Activated CD4-positive, alpha-beta memory T cell treated with anti-CD3 and anti-CD28 coated beads, Interleukin-2, amount 10 ng/mL, durations not matched to agents 7 days and 5 days (primary cell): ENCODE measurements at regions not wholly inside any gene's neighbourhood (a gene's known extent, or its start where the extent isn't known, plus 50 kb on each side); places are given as distances from the start of the nearest gene placed in this dataset.

Source experiments
- CTCF ChIA-PET: fragments of 350-600 bp; sonication (Branson Sonifier 250); formaldehyde crosslinking; loops from one replicate; lab custom pipeline; 2021; ENCODE audit warnings: antibody characterized with exemption, inconsistent platforms; lab: Charles Lee
- POLR2A ChIA-PET: fragments of 350-600 bp; sonication (Branson Sonifier 250); formaldehyde crosslinking; loops from one replicate; lab custom pipeline; 2021; ENCODE audit warnings: antibody characterized with exemption; lab: Charles Lee
- DNase-seq: peaks from one replicate; pipeline ENCODE4 v3.0.0-alpha.2; 2020
- H3K27ac Mint-ChIP-seq: one replicate; pipeline ENCODE4 v1.8.0; 2021; ENCODE audit warnings: mild to moderate bottlenecking, mixed read lengths
- H3K27me3 Mint-ChIP-seq: one replicate; pipeline ENCODE4 v1.8.0; 2021; ENCODE audit warnings: mixed read lengths
- H3K36me3 Mint-ChIP-seq: one replicate; pipeline ENCODE4 v1.8.0; 2021; ENCODE audit warnings: low read depth, mixed read lengths
- H3K4me1 Mint-ChIP-seq: one replicate; pipeline ENCODE4 v1.8.0; 2021; ENCODE audit warnings: mixed read lengths
- H3K4me3 Mint-ChIP-seq: one replicate; pipeline ENCODE4 v1.8.0; 2021; ENCODE audit warnings: mild to moderate bottlenecking, mixed read lengths
- H3K9me3 Mint-ChIP-seq: one replicate; pipeline ENCODE4 v1.8.0; 2021; ENCODE audit warnings: mixed read lengths

- CTCF ChIA-PET, result no interaction called here
- Mint-ChIP-seq H3K36me3 (no peaks in the 10 kb centered on the region), H3K4me1 (no peaks in the 10 kb centered on the region), H3K27ac (no peak overlapping the region), H3K9me3 (no peaks in the 10 kb centered on the region), H3K27me3 (no peaks in the 10 kb centered on the region), H3K4me3 (no peak overlapping the region)
- POLR2A ChIA-PET, result no interaction called here
- DNase-seq, result no peak
Observed at GRCh38 chr2:119065146-119065545, 93.4 kb downstream of the C1QL2 start.

- POLR2A ChIA-PET, result no interaction called here
- Mint-ChIP-seq H3K4me3 (no peak overlapping the region), H3K27me3 (no peaks in the 10 kb centered on the region), H3K27ac (no peak overlapping the region), H3K4me1 (no peaks in the 10 kb centered on the region), H3K36me3 (no peaks in the 10 kb centered on the region), H3K9me3 (no peaks in the 10 kb centered on the region)
- CTCF ChIA-PET, result no interaction called here
- no peak for DNase-seq
Observed at GRCh38 chr2:119064567-119064966, 94.0 kb downstream of the C1QL2 start.

- Mint-ChIP-seq H3K36me3 (no peaks in the 10 kb centered on the region), H3K9me3 (no peaks in the 10 kb centered on the region), H3K4me3 (no peak overlapping the region), H3K27ac (no peak overlapping the region), H3K4me1 (no peaks in the 10 kb centered on the region), H3K27me3 (no peaks in the 10 kb centered on the region)
- no peak for DNase-seq
- CTCF ChIA-PET, result no interaction called here
- POLR2A ChIA-PET, result no interaction called here
Observed at GRCh38 chr2:119063177-119063576, 95.4 kb downstream of the C1QL2 start.

- Mint-ChIP-seq H3K27me3 (no peaks in the 10 kb centered on the region), H3K36me3 (no peaks in the 10 kb centered on the region), H3K9me3 (no peaks in the 10 kb centered on the region), H3K4me3 (no peak overlapping the region), H3K4me1 (no peaks in the 10 kb centered on the region), H3K27ac (no peak overlapping the region)
- DNase-seq, result no peak
- POLR2A ChIA-PET, result no interaction called here
- CTCF ChIA-PET, result no interaction called here
Observed at GRCh38 chr2:119062652-119063051, 95.9 kb downstream of the C1QL2 start.

- Mint-ChIP-seq H3K4me3 (no peak overlapping the region), H3K27me3 (no peaks in the 10 kb centered on the region), H3K36me3 (no peaks in the 10 kb centered on the region), H3K27ac (no peak overlapping the region), H3K4me1 (no peaks in the 10 kb centered on the region), H3K9me3 (no peaks in the 10 kb centered on the region)
- no peak for DNase-seq
- ChIA-PET CTCF (no interaction called here), POLR2A (no interaction called here)
Observed at GRCh38 chr2:119062179-119062578, 96.4 kb downstream of the C1QL2 start.

GRCh38 chr2:119059940-119060339, 98.6 kb downstream of the C1QL2 start:
- CTCF ChIA-PET, result no interaction called here
- no peaks in the 10 kb centered on the region for H3K9me3 Mint-ChIP-seq

GRCh38 chr2:119059287-119059686, 99.3 kb downstream of the C1QL2 start:
- H3K9me3 Mint-ChIP-seq, result no peaks in the 10 kb centered on the region
- POLR2A ChIA-PET, result no interaction called here
- no peak overlapping the region for H3K4me3 Mint-ChIP-seq
- DNase-seq, result no peak
- no peak overlapping the region for H3K27ac Mint-ChIP-seq
- H3K4me1 Mint-ChIP-seq, result no peaks in the 10 kb centered on the region
- no peaks in the 10 kb centered on the region for H3K36me3 Mint-ChIP-seq
- CTCF ChIA-PET, result no interaction called here
- H3K27me3 Mint-ChIP-seq, result no peaks in the 10 kb centered on the region

More at GRCh38 chr2:119059940-119060339, 98.6 kb downstream of the C1QL2 start:
- Mint-ChIP-seq H3K4me3 (no peak overlapping the region), H3K4me1 (no peaks in the 10 kb centered on the region), H3K27me3 (no peaks in the 10 kb centered on the region), H3K36me3 (no peaks in the 10 kb centered on the region), H3K27ac (no peak overlapping the region)
- POLR2A ChIA-PET, result no interaction called here
- DNase-seq, result no peak

- Mint-ChIP-seq H3K27ac (no peak overlapping the region), H3K36me3 (no peaks in the 10 kb centered on the region), H3K4me3 (no peak overlapping the region), H3K4me1 (no peaks in the 10 kb centered on the region), H3K27me3 (no peaks in the 10 kb centered on the region), H3K9me3 (no peaks in the 10 kb centered on the region)
- CTCF ChIA-PET, result no interaction called here
- DNase-seq, result no peak
- POLR2A ChIA-PET, result no interaction called here
Observed at GRCh38 chr2:119053700-119054436, 104.7 kb downstream of the C1QL2 start.

- CTCF ChIA-PET, result no interaction called here
- Mint-ChIP-seq H3K4me3 (no peak overlapping the region), H3K9me3 (no peaks in the 10 kb centered on the region), H3K4me1 (no peaks in the 10 kb centered on the region), H3K27ac (no peak overlapping the region), H3K27me3 (peaks cover 3% of the 10 kb centered on the region), H3K36me3 (no peaks in the 10 kb centered on the region)
- POLR2A ChIA-PET, result no interaction called here
- no peak for DNase-seq
Observed at GRCh38 chr2:119051263-119051662, 107.3 kb downstream of the C1QL2 start.

GRCh38 chr2:119049968-119050704, 108.1 kb downstream of the MARCO start:
- no peak overlapping the region for H3K27ac Mint-ChIP-seq
- H3K4me3 Mint-ChIP-seq, result no peak overlapping the region
- no peak for DNase-seq
- POLR2A ChIA-PET, result no interaction called here
- H3K27me3 Mint-ChIP-seq, result peaks cover 6% of the 10 kb centered on the region
- no peaks in the 10 kb centered on the region for H3K4me1 Mint-ChIP-seq
- CTCF ChIA-PET, result no interaction called here
- H3K9me3 Mint-ChIP-seq, result no peaks in the 10 kb centered on the region
- H3K36me3 Mint-ChIP-seq, result no peaks in the 10 kb centered on the region
